ENCODE measurements at regions not wholly inside any gene's neighbourhood (a gene's known extent, or its start where the extent isn't known, plus 50 kb on each side); places are given as distances from the start of the nearest gene placed in this dataset.

DNA sequence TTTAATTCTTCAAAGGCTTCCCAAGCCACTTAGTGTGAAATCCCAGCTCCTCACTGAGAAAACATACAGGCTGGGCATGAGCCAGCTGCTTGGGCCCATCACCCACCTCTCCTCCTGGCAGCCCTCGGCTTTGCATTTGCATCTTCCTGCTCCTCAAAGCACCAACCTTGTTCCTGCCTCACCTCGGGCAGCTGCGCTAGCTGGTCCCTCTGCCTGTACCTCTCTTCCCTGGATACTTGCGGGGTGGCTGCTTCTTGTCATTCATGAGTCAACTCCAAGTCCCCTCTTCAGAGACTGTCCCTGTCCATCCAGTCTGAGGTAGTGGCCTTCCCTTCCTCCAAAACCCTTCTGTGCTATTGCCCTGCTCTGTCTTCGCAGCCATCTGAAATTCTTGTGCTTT, 116.1 kb upstream of the CXCL14 start:
- TF ChIP-seq CTCF (IDR thresholded peaks at IDR 0.05) (no peak), POLR2A (IDR thresholded peaks at IDR 0.05) (no peak)
